Right atrium auricular region (tissue), 2 donors: ENCODE measurements at regions not wholly inside any gene's neighbourhood (a gene's known extent, or its start where the extent isn't known, plus 50 kb on each side); places are given as distances from the start of the nearest gene placed in this dataset.

Source experiments
- DNase-seq: peaks from one replicate; pipeline ENCODE4 v3.0.0-alpha.2; 2019; ENCODE audit warnings: low spot score
- H3K27ac ChIP-seq, 2 donors: fragments of 200-600 bp; sonication (generic); 1 replicate in 1 of 2; 2 replicates in 1 of 2; pipeline ENCODE4 v1.5.1; 2016 to 2019
- H3K27me3 ChIP-seq, 2 donors: fragments of 200-600 bp; sonication (generic); one replicate each; pipeline versions ENCODE4 v1.5.1 to v1.6.0; 2017 to 2019
- H3K36me3 ChIP-seq: fragments of 200-600 bp; sonication (generic); one replicate; pipeline ENCODE4 v1.5.1; 2016
- H3K4me1 ChIP-seq, 2 donors: fragments of 200-600 bp; sonication (generic); one replicate each; pipeline versions ENCODE4 v1.5.1 to v1.6.0; 2017 to 2019
- H3K4me3 ChIP-seq, 2 donors: fragments of 200-600 bp; sonication (generic); 1 replicate in 1 of 2; 2 replicates in 1 of 2; pipeline ENCODE4 v1.5.1; 2017 to 2019; ENCODE audit warnings: mild to moderate bottlenecking in 1 of 2, moderate library complexity in 1 of 2
- H3K9me3 ChIP-seq, 2 donors: fragments of 200-600 bp; sonication (generic); one replicate each; pipeline ENCODE4 v1.5.1; 2019
- CTCF ChIP-seq, 2 donors: fragments of 200-600 bp; sonication (generic); IDR thresholded peaks; one replicate each; pipeline ENCODE4 v1.5.1; 2019; ENCODE audit warnings: antibody characterized with exemption in 2 of 2

- Histone ChIP-seq H3K9me3 (peaks cover 0 to 3% of the 10 kb centered on the region in 2 donors), H3K4me1 (no peaks in the 10 kb centered on the region), H3K36me3 (no peaks in the 10 kb centered on the region), H3K27ac (no peak overlapping the region), H3K27me3 (no peaks in the 10 kb centered on the region), H3K4me3 (no peak overlapping the region)
- DNase-seq: no peak
- no peak for TF ChIP-seq CTCF (IDR thresholded peaks at IDR 0.05)
These were observed 515.0 kb upstream of the FAT1 start for GRCh38 chr4:187238646-187239045.

GRCh38 chr4:187251896-187252295, 528.2 kb upstream of the FAT1 start:
- Histone ChIP-seq H3K9me3 (no peaks in the 10 kb centered on the region), H3K27ac (no peak overlapping the region), H3K4me3 (no peak overlapping the region), H3K4me1 (no peaks in the 10 kb centered on the region), H3K27me3 (no peaks in the 10 kb centered on the region), H3K36me3 (no peaks in the 10 kb centered on the region)
- DNase-seq: no peak
- TF ChIP-seq CTCF (IDR thresholded peaks at IDR 0.05): no peak

GRCh38 chr4:187256897-187257296, 533.2 kb upstream of the FAT1 start:
- no peaks in the 10 kb centered on the region for H3K36me3 ChIP-seq
- no peaks in the 10 kb centered on the region for H3K4me1 ChIP-seq
- no peaks in the 10 kb centered on the region for H3K9me3 ChIP-seq
- H3K27ac ChIP-seq: no peak overlapping the region
- TF ChIP-seq CTCF (IDR thresholded peaks at IDR 0.05): no peak
- H3K4me3 ChIP-seq: no peak overlapping the region
- no peak for DNase-seq
- H3K27me3 ChIP-seq: no peaks in the 10 kb centered on the region

- no peak for TF ChIP-seq CTCF (IDR thresholded peaks at IDR 0.05)
- Histone ChIP-seq H3K27me3 (no peaks in the 10 kb centered on the region), H3K9me3 (no peaks in the 10 kb centered on the region)
These were observed 535.2 kb upstream of the FAT1 start for GRCh38 chr4:187258651-187259401.

GRCh38 chr4:187268940-187269339, 545.3 kb upstream of the FAT1 start:
- no peak for DNase-seq

More at GRCh38 chr4:187258651-187259401, 535.2 kb upstream of the FAT1 start:
- Histone ChIP-seq H3K27ac (no peak overlapping the region), H3K4me3 (no peak overlapping the region), H3K36me3 (no peaks in the 10 kb centered on the region), H3K4me1 (no peaks in the 10 kb centered on the region)
- DNase-seq: no peak

More at GRCh38 chr4:187268940-187269339, 545.3 kb upstream of the FAT1 start:
- TF ChIP-seq CTCF (IDR thresholded peaks at IDR 0.05): no peak
- no peaks in the 10 kb centered on the region for H3K27me3 ChIP-seq
- H3K4me3 ChIP-seq: no peak overlapping the region
- no peaks in the 10 kb centered on the region for H3K36me3 ChIP-seq
- H3K9me3 ChIP-seq: no peaks in the 10 kb centered on the region
- H3K27ac ChIP-seq: no peak overlapping the region
- no peaks in the 10 kb centered on the region for H3K4me1 ChIP-seq
